Eye (tissue), 1 donor: ENCODE measurements at regions not wholly inside any gene's neighbourhood (a gene's known extent, or its start where the extent isn't known, plus 50 kb on each side); places are given as distances from the start of the nearest gene placed in this dataset.
"Not testable (repeated sequence)": the region's sequence is repeated elsewhere in the genome, so short reads cannot be mapped to it uniquely, and the experiment has no call there.

ENCODE experiments used
- DNase-seq: peaks from one replicate; pipeline ENCODE4 v3.0.0-alpha.2; 2015

GRCh38 chr3:34066999-34067398, 268.6 kb downstream of the PDCD6IP start:
- no peak for DNase-seq

- DNase-seq, result no peak
Measured at GRCh38 chr3:34067536-34068051, 269.2 kb downstream of the PDCD6IP start.

- DNase-seq, result no peak
Measured at GRCh38 chr3:34068505-34068904, 270.1 kb downstream of the PDCD6IP start.

GRCh38 chr3:34070831-34071585, 272.6 kb downstream of the PDCD6IP start:
- DNase-seq, result no peak

- DNase-seq, result no peak
Measured at GRCh38 chr3:34072297-34072696, 273.9 kb downstream of the PDCD6IP start.

- no peak for DNase-seq
Measured at GRCh38 chr3:34073111-34073510, 274.7 kb downstream of the PDCD6IP start.

- DNase-seq, result no peak
Measured at GRCh38 chr3:34073961-34074360, 275.5 kb downstream of the PDCD6IP start.

GRCh38 chr3:34075975-34076374, 277.5 kb downstream of the PDCD6IP start:
- no peak for DNase-seq

- DNase-seq, result peak; percentile 87
Measured at GRCh38 chr3:34077417-34078195, 279.2 kb downstream of the PDCD6IP start.

- no peak for DNase-seq
Measured at GRCh38 chr3:34078418-34078817, 280.0 kb downstream of the PDCD6IP start.

- DNase-seq, result not testable (repeated sequence)
Measured at GRCh38 chr3:34079849-34080248, 281.4 kb downstream of the PDCD6IP start.

- not testable (repeated sequence) for DNase-seq
Measured at GRCh38 chr3:34090379-34090778, 291.9 kb downstream of the PDCD6IP start.

- no peak for DNase-seq
Measured at GRCh38 chr3:34090876-34091275, 292.4 kb downstream of the PDCD6IP start.

- not testable (repeated sequence) for DNase-seq
Measured at GRCh38 chr3:34094280-34094679, 295.9 kb downstream of the PDCD6IP start.

GRCh38 chr3:34102288-34102687, 303.9 kb downstream of the PDCD6IP start:
- no peak for DNase-seq

GRCh38 chr3:34106379-34106778, 307.9 kb downstream of the PDCD6IP start:
- DNase-seq, result no peak

- peak; percentile 27 for DNase-seq
Measured at GRCh38 chr3:34106879-34107278, 308.4 kb downstream of the PDCD6IP start.

GRCh38 chr3:34107669-34108068, 309.2 kb downstream of the PDCD6IP start:
- no peak for DNase-seq

- DNase-seq, result no peak
Measured at GRCh38 chr3:34109021-34109420, 310.6 kb downstream of the PDCD6IP start.

GRCh38 chr3:34109846-34110245, 311.4 kb downstream of the PDCD6IP start:
- DNase-seq, result no peak

- DNase-seq, result no peak
Measured at GRCh38 chr3:34111361-34111760, 312.9 kb downstream of the PDCD6IP start.

GRCh38 chr3:34112261-34112660, 313.8 kb downstream of the PDCD6IP start:
- DNase-seq, result not testable (repeated sequence)

- DNase-seq, result no peak
Measured at GRCh38 chr3:34131091-34131490, 332.7 kb downstream of the PDCD6IP start.
